ENCODE measurements at regions not wholly inside any gene's neighbourhood (a gene's known extent, or its start where the extent isn't known, plus 50 kb on each side); places are given as distances from the start of the nearest gene placed in this dataset.
A peak's percentile ranks its signal among the peaks of the same experiment; 100 is the strongest.

- H3K4me3 Mint-ChIP-seq (ENCODE audit: low read depth), result no peak overlapping the region
- peaks cover 4% of the 10 kb centered on the region for H3K4me1 Mint-ChIP-seq (ENCODE audit: low read depth)
- no peaks in the 10 kb centered on the region for H3K27me3 Mint-ChIP-seq
- no peak for DNase-seq (ENCODE audit: low spot score, unreplicated experiment)
- no peaks in the 10 kb centered on the region for H3K36me3 Mint-ChIP-seq (ENCODE audit: insufficient read depth)
- no peaks in the 10 kb centered on the region for H3K9me3 Mint-ChIP-seq (ENCODE audit: low read depth)
- H3K27ac Mint-ChIP-seq, result no peak overlapping the region
- TF ChIP-seq CTCF (IDR thresholded peaks at IDR 0.05; ENCODE audit: unreplicated experiment), result no peak
Observed at GRCh38 chr6:93822434-93823265, 403.3 kb upstream of the EPHA7 start.

GRCh38 chr6:93821953-93822352 is 402.6 kb upstream of the EPHA7 start:
- no peak overlapping the region for H3K27ac Mint-ChIP-seq
- peaks cover 4% of the 10 kb centered on the region for H3K4me1 Mint-ChIP-seq (ENCODE audit: low read depth)
- H3K4me3 Mint-ChIP-seq (ENCODE audit: low read depth), result no peak overlapping the region
- TF ChIP-seq CTCF (IDR thresholded peaks at IDR 0.05; ENCODE audit: unreplicated experiment), result no peak
- DNase-seq (ENCODE audit: low spot score, unreplicated experiment), result no peak
- no peaks in the 10 kb centered on the region for H3K27me3 Mint-ChIP-seq
- H3K36me3 Mint-ChIP-seq (ENCODE audit: insufficient read depth), result no peaks in the 10 kb centered on the region
- no peaks in the 10 kb centered on the region for H3K9me3 Mint-ChIP-seq (ENCODE audit: low read depth)

DNA sequence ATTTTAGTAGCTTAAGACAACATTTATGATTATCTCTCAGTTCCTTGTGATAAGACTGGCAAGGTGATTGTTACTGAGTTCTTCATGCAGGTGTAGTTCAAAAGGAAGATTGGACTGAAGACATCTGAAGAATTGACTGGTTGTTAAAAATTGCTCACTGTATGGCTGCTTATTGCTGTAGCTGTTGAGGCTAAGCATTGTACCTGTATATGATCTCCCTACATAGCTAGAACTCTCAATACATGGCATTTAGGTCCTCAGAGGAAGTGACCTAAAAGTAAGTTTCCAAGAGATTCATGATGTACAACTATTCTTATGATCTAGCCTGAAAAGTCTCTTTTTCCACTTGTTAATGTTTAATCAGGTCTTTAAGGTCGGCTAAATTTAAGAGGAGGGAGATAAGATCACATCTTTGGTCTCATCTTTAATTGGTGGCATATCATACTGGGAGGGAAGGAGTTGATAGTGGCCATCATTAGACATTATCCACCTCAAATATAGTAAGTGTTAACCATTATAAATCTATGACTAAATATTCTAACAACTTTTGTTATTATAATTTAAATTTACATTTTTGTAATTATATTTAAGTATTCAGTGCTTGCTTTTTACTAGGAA is 401.2 kb upstream of the EPHA7 start:
- Mint-ChIP-seq H3K9me3 (ENCODE audit: low read depth) (no peaks in the 10 kb centered on the region), H3K36me3 (ENCODE audit: insufficient read depth) (no peaks in the 10 kb centered on the region), H3K4me1 (ENCODE audit: low read depth) (peaks cover 4% of the 10 kb centered on the region), H3K27me3 (no peaks in the 10 kb centered on the region), H3K27ac (no peak overlapping the region), H3K4me3 (ENCODE audit: low read depth) (no peak overlapping the region)
- no peak for DNase-seq (ENCODE audit: low spot score, unreplicated experiment)
- TF ChIP-seq CTCF (IDR thresholded peaks at IDR 0.05; ENCODE audit: unreplicated experiment), result no peak

- DNase-seq (ENCODE audit: low spot score, unreplicated experiment), result no peak
- Mint-ChIP-seq H3K4me1 (ENCODE audit: low read depth) (peaks cover 4% of the 10 kb centered on the region), H3K36me3 (ENCODE audit: insufficient read depth) (no peaks in the 10 kb centered on the region), H3K9me3 (ENCODE audit: low read depth) (no peaks in the 10 kb centered on the region), H3K27me3 (no peaks in the 10 kb centered on the region), H3K4me3 (ENCODE audit: low read depth) (no peak overlapping the region), H3K27ac (peak overlapping the region; percentile 41)
- no peak for TF ChIP-seq CTCF (IDR thresholded peaks at IDR 0.05; ENCODE audit: unreplicated experiment)
Observed at GRCh38 chr6:93819189-93819588, 399.8 kb upstream of the EPHA7 start.

- Mint-ChIP-seq H3K36me3 (ENCODE audit: insufficient read depth) (no peaks in the 10 kb centered on the region), H3K4me3 (ENCODE audit: low read depth) (no peak overlapping the region)
Observed at GRCh38 chr6:93817937-93818336, 398.6 kb upstream of the EPHA7 start.

More at GRCh38 chr6:93817937-93818336, 398.6 kb upstream of the EPHA7 start:
- H3K27ac Mint-ChIP-seq, result no peak overlapping the region
- peaks cover 4% of the 10 kb centered on the region for H3K4me1 Mint-ChIP-seq (ENCODE audit: low read depth)
- DNase-seq (ENCODE audit: low spot score, unreplicated experiment), result no peak
- H3K27me3 Mint-ChIP-seq, result no peaks in the 10 kb centered on the region
- TF ChIP-seq CTCF (IDR thresholded peaks at IDR 0.05; ENCODE audit: unreplicated experiment), result no peak
- H3K9me3 Mint-ChIP-seq (ENCODE audit: low read depth), result no peaks in the 10 kb centered on the region

Data from progenitor cell of endocrine pancreas (in vitro differentiated cells).